Thyroid gland (tissue), 4 donors: ENCODE measurements at regions not wholly inside any gene's neighbourhood (a gene's known extent, or its start where the extent isn't known, plus 50 kb on each side); places are given as distances from the start of the nearest gene placed in this dataset.

ENCODE experiments used
- DNase-seq, 2 donors: peaks; one replicate each; pipeline ENCODE4 v3.0.0-alpha.2; 2019
- H3K27ac ChIP-seq, 3 donors: fragments of 200-600 bp; sonication (generic); 1 replicate in 2 of 3; 2 replicates in 1 of 3; pipeline ENCODE4 v1.5.1; 2016 to 2019; ENCODE audit warnings: mild to moderate bottlenecking in 1 of 3, moderate library complexity in 1 of 3
- H3K27me3 ChIP-seq: fragments of 200-600 bp; sonication (generic); one replicate; pipeline ENCODE4 v1.5.1; 2019
- H3K36me3 ChIP-seq, 2 donors: fragments of 200-600 bp; sonication (generic); one replicate each; pipeline ENCODE4 v1.5.1; 2016 to 2019
- H3K4me1 ChIP-seq, 2 donors: fragments of 200-600 bp; sonication (generic); one replicate each; pipeline ENCODE4 v1.5.1; 2017 to 2019
- H3K4me3 ChIP-seq, 3 donors: fragments of 200-600 bp; sonication (generic); replicated peaks in 1 of 3; 1 replicate in 2 of 3; 2 replicates in 1 of 3; pipeline ENCODE4 v1.5.1; 2016; ENCODE audit warnings: mild to moderate bottlenecking in 1 of 3
- H3K9me3 ChIP-seq: fragments of 200-600 bp; sonication (generic); one replicate; pipeline ENCODE4 v1.5.1; 2017
- POLR2A ChIP-seq, 2 donors: fragments of 450-650 bp; IDR thresholded peaks; one replicate each; pipeline ENCODE4 v1.6.1; 2017; ENCODE audit warnings: antibody characterized with exemption in 2 of 2, mild to moderate bottlenecking in 2 of 2, moderate library complexity in 1 of 2
- WGBS, 2 donors: methylation state at CpG; one replicate each; pipeline ENCODE4 v1.1.5; 2017; 5-methylcytosine and 5-hydroxymethylcytosine counted together
- intact Hi-C: fragments of 100-400 bp; cut with DNase I; formaldehyde crosslinking; loops from one replicate; pipeline ENCODE4 v1.15.1; 2023
- TF ChIP-seq, protein P1 (sequence below), 6 experiments: fragments of 200-600 bp in 3 of 6; fragments of 450-650 bp in 3 of 6; sonication (generic) in 3 of 6; IDR thresholded peaks; one replicate each; pipeline ENCODE4 v1.5.1; 2016 to 2019; ENCODE audit warnings: antibody characterized with exemption in 6 of 6, mild to moderate bottlenecking in 2 of 6, inconsistent platforms in 1 of 6, moderate library complexity in 1 of 6

DNA sequence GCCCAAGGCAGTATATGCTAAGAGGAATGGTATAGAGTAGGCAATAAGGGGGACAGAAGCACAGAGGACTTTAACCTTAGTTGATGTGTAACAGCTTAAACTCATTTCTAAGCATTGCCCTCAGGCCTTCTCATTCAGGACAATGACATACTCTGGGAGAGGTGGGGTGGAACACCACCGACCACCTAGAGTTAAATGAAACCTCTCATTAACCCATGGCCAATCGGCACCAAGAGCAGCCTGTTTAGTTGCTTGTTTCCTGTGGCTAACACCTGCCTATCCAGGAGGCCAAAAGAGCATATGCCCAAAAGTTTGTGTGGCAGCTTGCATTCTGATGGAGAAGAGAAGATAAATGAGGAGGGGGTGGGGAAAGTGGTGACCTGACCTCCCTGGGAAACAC, 50.0 kb downstream of the PABIR2 start:
- no peak overlapping the region for H3K27ac ChIP-seq
- H3K36me3 ChIP-seq: no peaks in the 10 kb centered on the region
- no peaks in the 10 kb centered on the region for H3K9me3 ChIP-seq
- H3K4me1 ChIP-seq: no peaks in the 10 kb centered on the region
- TF ChIP-seq, protein P1, sequence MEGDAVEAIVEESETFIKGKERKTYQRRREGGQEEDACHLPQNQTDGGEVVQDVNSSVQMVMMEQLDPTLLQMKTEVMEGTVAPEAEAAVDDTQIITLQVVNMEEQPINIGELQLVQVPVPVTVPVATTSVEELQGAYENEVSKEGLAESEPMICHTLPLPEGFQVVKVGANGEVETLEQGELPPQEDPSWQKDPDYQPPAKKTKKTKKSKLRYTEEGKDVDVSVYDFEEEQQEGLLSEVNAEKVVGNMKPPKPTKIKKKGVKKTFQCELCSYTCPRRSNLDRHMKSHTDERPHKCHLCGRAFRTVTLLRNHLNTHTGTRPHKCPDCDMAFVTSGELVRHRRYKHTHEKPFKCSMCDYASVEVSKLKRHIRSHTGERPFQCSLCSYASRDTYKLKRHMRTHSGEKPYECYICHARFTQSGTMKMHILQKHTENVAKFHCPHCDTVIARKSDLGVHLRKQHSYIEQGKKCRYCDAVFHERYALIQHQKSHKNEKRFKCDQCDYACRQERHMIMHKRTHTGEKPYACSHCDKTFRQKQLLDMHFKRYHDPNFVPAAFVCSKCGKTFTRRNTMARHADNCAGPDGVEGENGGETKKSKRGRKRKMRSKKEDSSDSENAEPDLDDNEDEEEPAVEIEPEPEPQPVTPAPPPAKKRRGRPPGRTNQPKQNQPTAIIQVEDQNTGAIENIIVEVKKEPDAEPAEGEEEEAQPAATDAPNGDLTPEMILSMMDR (IDR thresholded peaks at IDR 0.05): no peak
- no peak for TF ChIP-seq POLR2A (IDR thresholded peaks at IDR 0.05)
- DNase-seq: no peak
- no peak overlapping the region for H3K4me3 ChIP-seq
- intact Hi-C loops: loop anchor here (10.0 kb wide), 1 partner anchor 232 kb away; no protein-coding TSS in a partner anchor
- no peaks in the 10 kb centered on the region for H3K27me3 ChIP-seq
- 67 to 81% methylated on average over 1 to 2 of the region's 2 CpGs for WGBS, 2 donors

DNA sequence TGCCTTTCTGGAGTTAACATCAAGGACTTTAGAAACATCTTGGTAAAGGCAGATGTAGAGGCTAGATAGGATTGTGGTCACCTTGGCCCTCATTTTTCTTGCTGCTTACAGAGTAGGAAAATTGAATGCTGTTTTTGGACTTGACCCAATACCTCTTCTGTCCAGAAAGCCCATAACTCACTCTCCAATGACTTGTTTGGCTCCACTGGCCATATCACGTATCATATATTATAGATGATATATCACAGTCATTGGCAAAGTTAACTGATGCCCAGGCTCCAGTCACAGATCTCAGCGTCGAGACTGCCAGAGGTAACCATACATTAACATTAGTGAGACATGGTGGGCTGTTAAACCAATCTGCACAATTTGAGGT, 50.6 kb downstream of the PABIR2 start:
- DNase-seq: no peak
- Histone ChIP-seq H3K36me3 (no peaks in the 10 kb centered on the region), H3K4me1 (no peaks in the 10 kb centered on the region), H3K27ac (no peak overlapping the region), H3K9me3 (no peaks in the 10 kb centered on the region), H3K27me3 (no peaks in the 10 kb centered on the region), H3K4me3 (no peak overlapping the region)
- 89 to 98% methylated on average over 3 of the region's 3 CpGs for WGBS, 2 donors
- TF ChIP-seq POLR2A (IDR thresholded peaks at IDR 0.05): no peak
- TF ChIP-seq, protein P1 (IDR thresholded peaks at IDR 0.05): no peak
- intact Hi-C loops: loop anchor here (10.0 kb wide), 1 partner anchor 232 kb away; no protein-coding TSS in a partner anchor

DNA sequence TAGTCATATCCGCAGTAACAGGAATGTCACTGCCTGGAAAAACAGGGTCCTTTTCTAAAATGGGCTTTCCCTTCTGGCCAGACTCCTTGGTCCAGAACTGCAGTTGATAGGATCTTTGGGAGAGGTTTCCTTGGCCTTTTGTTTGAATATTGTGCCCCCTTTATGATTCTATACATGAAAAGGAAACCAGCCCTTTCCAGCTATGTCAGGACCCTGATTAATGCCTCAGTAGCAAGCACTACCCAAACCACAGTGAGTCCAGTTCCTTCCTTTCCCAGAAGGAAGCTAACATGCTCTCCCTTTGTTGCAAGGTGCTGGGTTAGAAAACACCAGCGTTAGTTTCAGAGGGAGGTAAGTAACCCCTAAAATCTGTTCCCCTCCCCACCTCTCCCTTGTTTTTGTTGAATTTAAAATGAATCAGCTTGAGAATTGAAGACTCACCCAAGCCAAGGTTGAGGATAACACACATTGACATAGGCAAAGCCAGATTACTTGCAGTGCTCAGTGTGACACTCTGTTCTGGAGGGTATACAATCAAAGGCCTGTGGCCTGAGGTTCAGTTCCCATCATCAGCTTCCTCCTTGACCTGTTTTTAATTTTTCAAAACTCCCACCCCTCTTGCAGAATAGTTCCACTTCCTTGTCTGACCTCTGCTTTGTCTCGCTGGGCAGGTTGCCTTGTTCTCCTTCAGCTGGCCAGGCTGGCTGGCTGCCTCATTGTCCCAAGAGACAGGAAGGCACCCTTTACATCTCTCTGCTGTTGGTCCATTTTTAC, 51.2 kb downstream of the PABIR2 start:
- H3K36me3 ChIP-seq: no peaks in the 10 kb centered on the region
- TF ChIP-seq, protein P1 (IDR thresholded peaks at IDR 0.05): no peak
- no peak for TF ChIP-seq POLR2A (IDR thresholded peaks at IDR 0.05)

DNA sequence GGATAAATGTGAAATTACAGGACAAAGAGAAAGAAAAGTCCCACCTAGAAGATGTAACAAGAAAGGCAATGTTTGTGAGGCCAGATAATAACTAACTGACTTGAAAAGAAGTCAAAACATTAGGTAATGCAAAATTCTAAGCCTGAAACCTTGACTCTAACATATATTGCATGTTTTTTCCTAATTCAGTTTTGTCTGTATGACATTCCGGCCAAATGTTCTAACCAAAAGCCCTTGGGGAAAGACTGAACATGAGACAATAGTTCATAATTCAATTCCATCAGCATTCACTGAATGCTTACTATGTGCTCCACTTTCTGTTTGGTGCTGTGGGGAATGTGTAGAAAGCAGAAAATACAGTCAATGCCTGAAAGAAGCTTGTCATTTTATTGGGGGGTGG, 53.9 kb downstream of the PABIR2 start:
- no peaks in the 10 kb centered on the region for H3K4me1 ChIP-seq
- H3K4me3 ChIP-seq: no peak overlapping the region
- H3K36me3 ChIP-seq: no peaks in the 10 kb centered on the region
- H3K9me3 ChIP-seq: no peaks in the 10 kb centered on the region
- no peak overlapping the region for H3K27ac ChIP-seq
- intact Hi-C loops: loop anchor here (10.0 kb wide), 1 partner anchor 228 kb away; no protein-coding TSS in a partner anchor
- no peak for DNase-seq
- H3K27me3 ChIP-seq: no peaks in the 10 kb centered on the region
- TF ChIP-seq POLR2A (IDR thresholded peaks at IDR 0.05): no peak
- TF ChIP-seq, protein P1 (IDR thresholded peaks at IDR 0.05): no peak
- WGBS, 2 donors: 69 to 78% methylated on average over 1 of the region's 1 CpG

More for the DNA sequence above, 51.2 kb downstream of the PABIR2 start:
- 81 to 96% methylated on average over 3 of the region's 3 CpGs for WGBS, 2 donors
- no peak for DNase-seq
- Histone ChIP-seq H3K9me3 (no peaks in the 10 kb centered on the region), H3K4me3 (no peak overlapping the region), H3K27ac (no peak overlapping the region), H3K27me3 (no peaks in the 10 kb centered on the region), H3K4me1 (no peaks in the 10 kb centered on the region)
- intact Hi-C loops: loop anchor here (10.0 kb wide), 1 partner anchor 231 kb away; no protein-coding TSS in a partner anchor

DNA sequence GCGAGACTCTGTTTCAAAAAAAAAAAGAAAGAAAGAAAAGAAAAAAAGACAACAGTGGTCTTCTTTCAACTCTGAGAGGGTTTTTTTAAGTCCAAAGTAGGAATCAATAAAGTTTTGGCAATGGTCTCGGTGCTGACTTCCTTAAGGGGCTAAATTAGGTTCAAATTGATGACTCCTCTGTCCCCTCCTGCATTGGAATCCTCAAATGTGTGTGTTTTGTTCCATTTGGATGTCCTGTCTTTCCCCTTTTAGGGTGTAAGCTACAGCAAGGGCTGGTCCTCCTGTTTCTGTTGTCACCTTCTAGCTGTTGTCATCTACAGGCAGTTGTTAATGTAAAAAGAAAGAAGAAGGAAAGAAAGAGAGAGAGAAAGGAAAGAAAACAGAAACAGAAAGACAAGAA, 54.4 kb downstream of the PABIR2 start:
- no peak for TF ChIP-seq POLR2A (IDR thresholded peaks at IDR 0.05)
- TF ChIP-seq, protein P1 (IDR thresholded peaks at IDR 0.05): no peak
- Histone ChIP-seq H3K9me3 (no peaks in the 10 kb centered on the region), H3K4me3 (no peak overlapping the region), H3K27me3 (no peaks in the 10 kb centered on the region), H3K27ac (no peak overlapping the region), H3K4me1 (no peaks in the 10 kb centered on the region), H3K36me3 (no peaks in the 10 kb centered on the region)
- intact Hi-C loops: loop anchor here (10.0 kb wide), 1 partner anchor 228 kb away; no protein-coding TSS in a partner anchor
- WGBS, 2 donors: 83 to 94% methylated on average over 2 of the region's 2 CpGs
- no peak for DNase-seq
